Loucy (cell line): ENCODE measurements at regions not wholly inside any gene's neighbourhood (a gene's known extent, or its start where the extent isn't known, plus 50 kb on each side); places are given as distances from the start of the nearest gene placed in this dataset.

Source experiments
- CTCF ChIP-seq: fragments of 200-600 bp; sonication (generic); conservative IDR thresholded peaks from 2 replicates; pipeline ENCODE4 v1.5.1; 2014; ENCODE audit warnings: mild to moderate bottlenecking, antibody characterized with exemption, low read length
- EZH2phosphoT487 ChIP-seq: fragments of 200-600 bp; IDR thresholded peaks from 2 replicates; pipeline ENCODE4 v1.6.1; 2018; ENCODE audit warnings: antibody characterized with exemption, mild to moderate bottlenecking, moderate library complexity, borderline replicate concordance

DNA sequence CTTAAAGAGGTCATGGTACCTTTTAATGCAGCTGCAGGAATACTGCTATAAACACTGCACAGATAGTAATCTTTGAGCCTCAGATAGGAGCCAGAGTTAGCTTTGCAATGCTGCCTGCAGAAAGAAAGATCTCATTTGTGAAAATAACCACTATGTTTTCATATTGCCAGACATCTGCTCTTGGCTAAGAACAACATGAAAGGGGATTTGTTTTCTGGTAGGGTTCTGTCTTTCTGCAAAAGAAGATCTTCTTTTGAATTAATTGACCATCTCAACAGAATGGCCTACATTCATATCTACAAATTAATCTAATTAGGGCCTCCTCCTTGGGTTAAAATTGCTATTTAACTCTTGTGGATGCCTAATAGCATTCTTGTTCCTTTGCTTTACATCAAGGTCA is 177.6 kb upstream of the DPYD start:
- TF ChIP-seq CTCF: no peak
- TF ChIP-seq EZH2phosphoT487: no peak
